Smooth muscle cell (in vitro differentiated cells): ENCODE measurements at regions not wholly inside any gene's neighbourhood (a gene's known extent, or its start where the extent isn't known, plus 50 kb on each side); places are given as distances from the start of the nearest gene placed in this dataset.

Experiments
- DNase-seq: peaks from one replicate; lab custom pipeline; 2025; ENCODE audit not compliant: unreplicated experiment; lab: John Stamatoyannopoulos, UW
- H2AFZ ChIP-seq: fragments of 200-600 bp; sonication (generic); 2 replicates; pipeline ENCODE4 v1.6.0; 2016; ENCODE audit warnings: antibody characterized with exemption, low read depth, mild to moderate bottlenecking
- H3F3A ChIP-seq: fragments of 200-600 bp; sonication (generic); 2 replicates; pipeline ENCODE4 v1.6.0; 2017; ENCODE audit warnings: antibody characterized with exemption, low read depth
- H3K27ac ChIP-seq: fragments of 200-600 bp; sonication (generic); 2 replicates; pipeline ENCODE4 v1.5.1; 2016; ENCODE audit warnings: low read depth, mild to moderate bottlenecking
- H3K27me3 ChIP-seq: fragments of 200-600 bp; sonication (generic); 2 replicates; pipeline ENCODE4 v1.6.1; 2016; ENCODE audit warnings: low read depth, mild to moderate bottlenecking
- H3K36me3 ChIP-seq: fragments of 200-600 bp; sonication (generic); 2 replicates; pipeline ENCODE4 v1.5.1; 2016; ENCODE audit warnings: low read depth
- H3K4me1 ChIP-seq: fragments of 200-600 bp; sonication (generic); 2 replicates; pipeline ENCODE4 v1.5.1; 2016; ENCODE audit warnings: low read depth
- H3K4me2 ChIP-seq: fragments of 200-600 bp; sonication (generic); 2 replicates; pipeline ENCODE4 v1.6.0; 2016; ENCODE audit warnings: mild to moderate bottlenecking
- H3K4me3 ChIP-seq: fragments of 200-600 bp; sonication (generic); 2 replicates; pipeline ENCODE4 v1.5.1; 2016; ENCODE audit warnings: mild to moderate bottlenecking
- H3K79me2 ChIP-seq: fragments of 200-600 bp; sonication (generic); 2 replicates; pipeline ENCODE4 v1.6.0; 2016; ENCODE audit warnings: low read depth, mild to moderate bottlenecking
- H3K9ac ChIP-seq: fragments of 200-600 bp; sonication (generic); 2 replicates; pipeline ENCODE4 v1.6.0; 2016; ENCODE audit warnings: low read depth
- H3K9me3 ChIP-seq: fragments of 200-600 bp; sonication (generic); replicated peaks from 2 replicates; pipeline ENCODE4 v1.5.1; 2016; ENCODE audit warnings: low read depth
- H4K20me1 ChIP-seq: fragments of 200-600 bp; sonication (generic); 2 replicates; pipeline ENCODE4 v1.6.0; 2016; ENCODE audit warnings: low read depth
- WGBS: methylation state at CpG from one replicate; pipeline ENCODE4 v1.1.7; 2016; ENCODE audit warnings: low lambda C conversion rate; 5-methylcytosine and 5-hydroxymethylcytosine counted together
- TF ChIP-seq, protein P1 (sequence below): fragments of 200-600 bp; sonication (generic); IDR thresholded peaks from 2 replicates; pipeline ENCODE4 v1.5.1; 2017; ENCODE audit warnings: borderline replicate concordance, mild to moderate bottlenecking, antibody characterized with exemption; ENCODE audit not compliant: insufficient read depth, poor library complexity, severe bottlenecking

DNA sequence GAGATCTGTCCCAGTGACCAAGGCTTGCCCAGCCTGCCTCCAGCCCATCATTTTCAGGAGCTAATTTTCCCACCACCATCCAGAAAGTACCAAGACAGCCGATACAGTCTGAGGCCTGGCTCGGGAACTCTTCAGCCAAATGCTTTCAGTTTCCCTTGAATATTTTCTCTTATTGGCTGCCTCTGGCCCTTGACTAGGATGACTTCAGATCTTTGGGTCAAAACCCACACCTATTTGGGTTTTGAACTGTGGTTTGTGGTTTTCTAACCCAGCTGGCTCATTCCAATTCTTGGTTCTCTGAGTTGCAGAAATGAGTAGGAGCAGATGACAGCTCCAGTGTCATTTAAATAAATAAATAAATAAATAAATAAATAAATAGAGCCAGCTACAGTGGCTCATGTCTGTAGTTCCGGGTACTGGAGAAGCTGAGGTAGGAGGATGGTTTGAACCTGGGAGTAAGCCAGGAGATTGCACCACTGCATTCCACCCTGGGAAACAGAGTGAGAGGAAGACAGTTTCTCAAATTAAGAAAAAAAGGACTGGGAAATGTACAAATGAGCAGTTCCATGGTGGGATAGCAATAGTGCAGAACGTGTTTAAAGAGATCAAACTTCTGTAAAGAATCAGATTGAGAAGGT, 465.0 kb upstream of the SOX11 start:
- no peak for DNase-seq
- no peak overlapping the region for H3K4me2 ChIP-seq
- H3K36me3 ChIP-seq: no peaks in the 10 kb centered on the region
- H4K20me1 ChIP-seq: no peaks in the 10 kb centered on the region
- 84% methylated on average over 4 of the region's 4 CpGs for WGBS
- no peak overlapping the region for H3K9ac ChIP-seq
- no peak overlapping the region for H3K27ac ChIP-seq
- H3K79me2 ChIP-seq: no peaks in the 10 kb centered on the region
- TF ChIP-seq, protein P1, sequence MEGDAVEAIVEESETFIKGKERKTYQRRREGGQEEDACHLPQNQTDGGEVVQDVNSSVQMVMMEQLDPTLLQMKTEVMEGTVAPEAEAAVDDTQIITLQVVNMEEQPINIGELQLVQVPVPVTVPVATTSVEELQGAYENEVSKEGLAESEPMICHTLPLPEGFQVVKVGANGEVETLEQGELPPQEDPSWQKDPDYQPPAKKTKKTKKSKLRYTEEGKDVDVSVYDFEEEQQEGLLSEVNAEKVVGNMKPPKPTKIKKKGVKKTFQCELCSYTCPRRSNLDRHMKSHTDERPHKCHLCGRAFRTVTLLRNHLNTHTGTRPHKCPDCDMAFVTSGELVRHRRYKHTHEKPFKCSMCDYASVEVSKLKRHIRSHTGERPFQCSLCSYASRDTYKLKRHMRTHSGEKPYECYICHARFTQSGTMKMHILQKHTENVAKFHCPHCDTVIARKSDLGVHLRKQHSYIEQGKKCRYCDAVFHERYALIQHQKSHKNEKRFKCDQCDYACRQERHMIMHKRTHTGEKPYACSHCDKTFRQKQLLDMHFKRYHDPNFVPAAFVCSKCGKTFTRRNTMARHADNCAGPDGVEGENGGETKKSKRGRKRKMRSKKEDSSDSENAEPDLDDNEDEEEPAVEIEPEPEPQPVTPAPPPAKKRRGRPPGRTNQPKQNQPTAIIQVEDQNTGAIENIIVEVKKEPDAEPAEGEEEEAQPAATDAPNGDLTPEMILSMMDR: no peak
- H2AFZ ChIP-seq: no peak overlapping the region
- H3K9me3 ChIP-seq: no peaks in the 10 kb centered on the region
- H3K4me3 ChIP-seq: no peak overlapping the region
- peaks cover 4% of the 10 kb centered on the region for H3K27me3 ChIP-seq
- H3F3A ChIP-seq: no peaks in the 10 kb centered on the region
- H3K4me1 ChIP-seq: no peaks in the 10 kb centered on the region

DNA sequence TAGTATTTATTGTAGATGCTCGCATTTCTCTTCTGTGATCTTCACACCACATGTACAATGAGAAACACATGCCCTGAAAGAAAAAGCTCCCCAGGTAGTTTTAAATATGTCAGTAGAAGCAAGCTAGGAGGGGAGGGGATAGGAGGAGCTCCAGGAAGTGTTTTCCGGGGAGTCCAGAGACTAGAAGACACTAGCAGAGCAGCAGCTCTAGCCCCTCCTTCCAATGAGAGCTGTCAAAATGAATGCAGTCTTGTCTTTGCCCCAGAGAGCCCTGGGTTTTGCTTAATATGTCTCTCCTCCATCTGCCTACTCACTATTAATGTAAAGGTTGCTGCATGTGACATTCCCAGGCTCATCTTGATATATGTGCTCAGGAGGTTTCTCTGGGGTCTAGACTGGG, 462.6 kb upstream of the SOX11 start:
- H3K4me3 ChIP-seq: no peak overlapping the region
- H3K27ac ChIP-seq: no peak overlapping the region
- H3K9ac ChIP-seq: no peak overlapping the region
- no peaks in the 10 kb centered on the region for H3K4me1 ChIP-seq
- no peaks in the 10 kb centered on the region for H4K20me1 ChIP-seq
- WGBS: 79% methylated on average over 2 of the region's 2 CpGs
- peaks cover 4% of the 10 kb centered on the region for H3K27me3 ChIP-seq
- H3F3A ChIP-seq: no peaks in the 10 kb centered on the region
- H3K79me2 ChIP-seq: no peaks in the 10 kb centered on the region
- no peak overlapping the region for H2AFZ ChIP-seq
- H3K4me2 ChIP-seq: no peak overlapping the region
- TF ChIP-seq, protein P1: no peak
- no peaks in the 10 kb centered on the region for H3K36me3 ChIP-seq
- no peak for DNase-seq
- H3K9me3 ChIP-seq: no peaks in the 10 kb centered on the region

DNA sequence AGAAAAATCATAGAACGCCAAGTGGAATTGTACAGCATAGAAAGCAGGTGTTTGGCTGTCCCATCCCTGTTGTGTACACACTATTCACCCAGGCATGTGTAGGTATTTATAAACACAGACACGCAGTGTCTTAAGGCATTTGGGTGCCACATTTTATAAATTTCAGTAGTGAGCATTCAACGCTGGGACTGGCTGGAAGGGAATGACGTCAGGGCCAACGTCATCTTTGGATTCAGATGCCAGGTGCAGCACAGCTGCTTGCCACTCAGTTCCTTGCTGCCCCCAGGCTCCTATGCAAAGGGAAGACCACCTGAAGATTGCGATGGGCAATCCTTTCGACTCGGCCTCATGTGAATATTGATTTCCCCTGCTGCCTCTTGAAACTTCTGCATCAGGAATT, 461.7 kb upstream of the SOX11 start:
- no peak for DNase-seq
- no peak overlapping the region for H3K9ac ChIP-seq
- WGBS: 83% methylated on average over 8 of the region's 8 CpGs

More for the DNA sequence above, 461.7 kb upstream of the SOX11 start:
- Histone ChIP-seq H3K36me3 (no peaks in the 10 kb centered on the region), H3K4me3 (no peak overlapping the region), H3K27ac (no peak overlapping the region), H3K9me3 (no peaks in the 10 kb centered on the region), H3F3A (no peaks in the 10 kb centered on the region), H4K20me1 (no peaks in the 10 kb centered on the region), H3K4me2 (no peak overlapping the region), H3K4me1 (no peaks in the 10 kb centered on the region), H3K79me2 (no peaks in the 10 kb centered on the region), H3K27me3 (peaks cover 4% of the 10 kb centered on the region), H2AFZ (no peak overlapping the region)
- TF ChIP-seq, protein P1: no peak
